ENCODE measurements at regions not wholly inside any gene's neighbourhood (a gene's known extent, or its start where the extent isn't known, plus 50 kb on each side); places are given as distances from the start of the nearest gene placed in this dataset.

GRCh38 chr14:25944020-25944419 lies 653.8 kb downstream of the NOVA1 start:
- DNase-seq: no peak

- DNase-seq: no peak
These were observed 654.5 kb downstream of the NOVA1 start for GRCh38 chr14:25943329-25943728.

- DNase-seq: no peak
These were observed 655.7 kb downstream of the NOVA1 start for GRCh38 chr14:25942090-25942489.

- peak; percentile 82 for DNase-seq
These were observed 664.1 kb downstream of the NOVA1 start for GRCh38 chr14:25933731-25934130.

GRCh38 chr14:25929881-25930615 lies 667.8 kb downstream of the NOVA1 start:
- peak; percentile 94 for DNase-seq

GRCh38 chr14:25911831-25912230 lies 686.0 kb downstream of the NOVA1 start:
- no peak for DNase-seq

- no peak for DNase-seq
These were observed 688.6 kb downstream of the NOVA1 start for GRCh38 chr14:25909045-25909747.

GRCh38 chr14:25908277-25909044 lies 689.4 kb downstream of the NOVA1 start:
- no peak for DNase-seq

GRCh38 chr14:25904446-25904845 lies 693.4 kb downstream of the NOVA1 start:
- no peak for DNase-seq

GRCh38 chr14:25899197-25899596 lies 698.6 kb downstream of the NOVA1 start:
- no peak for DNase-seq

- no peak for DNase-seq
These were observed 701.1 kb downstream of the NOVA1 start for GRCh38 chr14:25896777-25897176.

- no peak for DNase-seq
These were observed 702.1 kb downstream of the NOVA1 start for GRCh38 chr14:25895740-25896139.

GRCh38 chr14:25887251-25887878 lies 710.5 kb downstream of the NOVA1 start:
- no peak for DNase-seq

- DNase-seq: no peak
These were observed 713.2 kb downstream of the NOVA1 start for GRCh38 chr14:25884657-25885056.

- DNase-seq: no peak
These were observed 714.9 kb downstream of the NOVA1 start for GRCh38 chr14:25882899-25883298.

GRCh38 chr14:25875475-25875874 lies 722.4 kb downstream of the NOVA1 start:
- DNase-seq: no peak

GRCh38 chr14:25869854-25870253 lies 728.0 kb downstream of the NOVA1 start:
- DNase-seq: no peak

GRCh38 chr14:25868521-25869314 lies 729.1 kb downstream of the NOVA1 start:
- DNase-seq: no peak

GRCh38 chr14:25861406-25861805 lies 736.4 kb downstream of the NOVA1 start:
- DNase-seq: no peak

GRCh38 chr14:25848601-25849000 lies 749.2 kb downstream of the NOVA1 start:
- DNase-seq: no peak

GRCh38 chr14:25846246-25846645 lies 751.6 kb downstream of the NOVA1 start:
- DNase-seq: peak; percentile 89

Measured in NCI-H446 treated with DMSO at 0.1 percent for 48 hours (cell line).